22Rv1 (cell line): ENCODE measurements at regions not wholly inside any gene's neighbourhood (a gene's known extent, or its start where the extent isn't known, plus 50 kb on each side); places are given as distances from the start of the nearest gene placed in this dataset.

Experiments used
- ZFX ChIP-seq: fragments of 450-650 bp; IDR thresholded peaks from 2 replicates; pipeline ENCODE4 v1.6.1; 2017; ENCODE audit warnings: antibody characterized with exemption, borderline replicate concordance
- TF ChIP-seq, protein P1 (sequence below): fragments of 450-650 bp; IDR thresholded peaks from 2 replicates; pipeline ENCODE4 v1.5.1; 2017; ENCODE audit warnings: mild to moderate bottlenecking

GRCh38 chr4:138904793-138905192 is 110.8 kb upstream of the NOCT start:
- TF ChIP-seq, protein P1, sequence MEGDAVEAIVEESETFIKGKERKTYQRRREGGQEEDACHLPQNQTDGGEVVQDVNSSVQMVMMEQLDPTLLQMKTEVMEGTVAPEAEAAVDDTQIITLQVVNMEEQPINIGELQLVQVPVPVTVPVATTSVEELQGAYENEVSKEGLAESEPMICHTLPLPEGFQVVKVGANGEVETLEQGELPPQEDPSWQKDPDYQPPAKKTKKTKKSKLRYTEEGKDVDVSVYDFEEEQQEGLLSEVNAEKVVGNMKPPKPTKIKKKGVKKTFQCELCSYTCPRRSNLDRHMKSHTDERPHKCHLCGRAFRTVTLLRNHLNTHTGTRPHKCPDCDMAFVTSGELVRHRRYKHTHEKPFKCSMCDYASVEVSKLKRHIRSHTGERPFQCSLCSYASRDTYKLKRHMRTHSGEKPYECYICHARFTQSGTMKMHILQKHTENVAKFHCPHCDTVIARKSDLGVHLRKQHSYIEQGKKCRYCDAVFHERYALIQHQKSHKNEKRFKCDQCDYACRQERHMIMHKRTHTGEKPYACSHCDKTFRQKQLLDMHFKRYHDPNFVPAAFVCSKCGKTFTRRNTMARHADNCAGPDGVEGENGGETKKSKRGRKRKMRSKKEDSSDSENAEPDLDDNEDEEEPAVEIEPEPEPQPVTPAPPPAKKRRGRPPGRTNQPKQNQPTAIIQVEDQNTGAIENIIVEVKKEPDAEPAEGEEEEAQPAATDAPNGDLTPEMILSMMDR, result no peak
- no peak for TF ChIP-seq ZFX
